SU-DHL-6 (cell line): ENCODE measurements at regions not wholly inside any gene's neighbourhood (a gene's known extent, or its start where the extent isn't known, plus 50 kb on each side); places are given as distances from the start of the nearest gene placed in this dataset.
"Not testable (repeated sequence)": the region's sequence is repeated elsewhere in the genome, so short reads cannot be mapped to it uniquely, and the experiment has no call there.

ENCODE experiments used
- CTCF ChIP-seq: fragments of 200-600 bp; sonication (generic); IDR thresholded peaks from one replicate; pipeline ENCODE4 v1.5.1; 2017; ENCODE audit warnings: antibody characterized with exemption, mild to moderate bottlenecking, low read length, moderate library complexity; ENCODE audit not compliant: insufficient read depth, poor library complexity, severe bottlenecking
- EZH2phosphoT487 ChIP-seq: fragments of 200-600 bp; sonication (generic), shearing (Covaris generic); conservative IDR thresholded peaks from 2 replicates; pipeline ENCODE4 v1.6.1; 2018; ENCODE audit warnings: mild to moderate bottlenecking, antibody characterized with exemption, low read length, moderate library complexity, mixed read lengths

GRCh38 chr12:114600584-114600983 lies 83.4 kb downstream of the TBX3 start:
- not testable (repeated sequence) for TF ChIP-seq CTCF, EZH2phosphoT487
